ENCODE measurements at regions not wholly inside any gene's neighbourhood (a gene's known extent, or its start where the extent isn't known, plus 50 kb on each side); places are given as distances from the start of the nearest gene placed in this dataset.

DNA sequence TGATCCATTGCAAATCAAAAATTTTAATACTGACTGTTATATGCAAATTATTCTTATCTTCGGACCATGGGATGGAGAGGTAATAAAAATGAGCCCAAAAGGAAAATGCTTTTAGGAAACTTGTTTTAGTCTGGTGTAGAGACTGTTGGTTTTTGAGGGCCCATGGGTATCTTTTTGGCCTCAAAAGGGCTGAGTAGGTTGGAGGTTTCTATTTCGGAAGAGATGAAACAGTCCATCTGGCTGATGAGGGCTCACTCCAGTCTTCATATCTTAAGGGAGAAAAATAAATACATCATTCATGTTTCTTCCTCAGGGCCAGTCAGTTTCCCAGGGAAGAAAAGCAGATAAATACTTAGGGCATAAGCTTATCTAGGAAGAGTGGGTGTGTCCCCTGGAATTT is 290.7 kb downstream of the RMST start:
- TF ChIP-seq EZH2phosphoT487 (IDR thresholded peaks at IDR 0.05; ENCODE audit: borderline replicate concordance, low read length) = no peak
- TF ChIP-seq, protein P1, sequence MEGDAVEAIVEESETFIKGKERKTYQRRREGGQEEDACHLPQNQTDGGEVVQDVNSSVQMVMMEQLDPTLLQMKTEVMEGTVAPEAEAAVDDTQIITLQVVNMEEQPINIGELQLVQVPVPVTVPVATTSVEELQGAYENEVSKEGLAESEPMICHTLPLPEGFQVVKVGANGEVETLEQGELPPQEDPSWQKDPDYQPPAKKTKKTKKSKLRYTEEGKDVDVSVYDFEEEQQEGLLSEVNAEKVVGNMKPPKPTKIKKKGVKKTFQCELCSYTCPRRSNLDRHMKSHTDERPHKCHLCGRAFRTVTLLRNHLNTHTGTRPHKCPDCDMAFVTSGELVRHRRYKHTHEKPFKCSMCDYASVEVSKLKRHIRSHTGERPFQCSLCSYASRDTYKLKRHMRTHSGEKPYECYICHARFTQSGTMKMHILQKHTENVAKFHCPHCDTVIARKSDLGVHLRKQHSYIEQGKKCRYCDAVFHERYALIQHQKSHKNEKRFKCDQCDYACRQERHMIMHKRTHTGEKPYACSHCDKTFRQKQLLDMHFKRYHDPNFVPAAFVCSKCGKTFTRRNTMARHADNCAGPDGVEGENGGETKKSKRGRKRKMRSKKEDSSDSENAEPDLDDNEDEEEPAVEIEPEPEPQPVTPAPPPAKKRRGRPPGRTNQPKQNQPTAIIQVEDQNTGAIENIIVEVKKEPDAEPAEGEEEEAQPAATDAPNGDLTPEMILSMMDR (IDR thresholded peaks at IDR 0.05; ENCODE audit: low read depth, low read length, poor library complexity, severe bottlenecking) = no peak

All from DOHH2 (cell line).